Ovary (tissue), 7 donors: ENCODE measurements at regions not wholly inside any gene's neighbourhood (a gene's known extent, or its start where the extent isn't known, plus 50 kb on each side); places are given as distances from the start of the nearest gene placed in this dataset.

Experiments
- DNase-seq, 5 donors: peaks; one replicate each; pipeline ENCODE4 v3.0.0-alpha.2; 2019 to 2020
- H3K27ac ChIP-seq, 2 donors: fragments of 200-600 bp; one replicate each; pipeline versions ENCODE4 v1.5.1 to v1.8.0; 2019 to 2022
- H3K27me3 ChIP-seq: fragments of 200-600 bp; one replicate; pipeline ENCODE4 v1.8.0; 2022
- H3K36me3 ChIP-seq: fragments of 200-600 bp; sonication (generic); one replicate; pipeline ENCODE4 v1.5.1; 2019
- H3K4me1 ChIP-seq: one replicate; pipeline ENCODE4 v1.8.1; 2013; ENCODE audit warnings: mild to moderate bottlenecking, moderate library complexity; ENCODE audit not compliant: insufficient read depth
- H3K4me3 ChIP-seq: fragments of 200-600 bp; sonication (generic); one replicate; pipeline ENCODE4 v1.5.1; 2017
- H3K9me3 ChIP-seq, 2 donors: fragments of 200-600 bp in 1 of 2; sonication (generic) in 1 of 2; one replicate each; pipeline versions ENCODE4 v1.5.1 to v1.8.1; 2013 to 2019; ENCODE audit warnings: mild to moderate bottlenecking in 1 of 2, moderate library complexity in 1 of 2
- CTCF ChIP-seq, 3 donors: fragments of 450-650 bp in 2 of 3; fragments of 200-600 bp in 1 of 3; IDR thresholded peaks; one replicate each; pipeline versions ENCODE4 v1.5.1 to v1.8.0; 2016 to 2022; ENCODE audit warnings: antibody characterized with exemption in 3 of 3, mild to moderate bottlenecking in 1 of 3
- EP300 ChIP-seq: sonication (generic); formaldehyde crosslinking; IDR thresholded peaks from one replicate; pipeline ENCODE4 v1.6.1; 2017; ENCODE audit warnings: antibody characterized with exemption
- POLR2A ChIP-seq: fragments of 450-650 bp; IDR thresholded peaks from one replicate; pipeline ENCODE4 v1.6.1; 2017; ENCODE audit warnings: antibody characterized with exemption, mild to moderate bottlenecking, moderate library complexity
- WGBS, 3 donors: extraction: QIAGEN DNeasy Blood & Tissue Kit in 1 of 3; methylation state at CpG; one replicate each; pipeline versions ENCODE4 v1.1.5 to v1.1.7; 2013 to 2017; 5-methylcytosine and 5-hydroxymethylcytosine counted together
- intact Hi-C, 4 donors: fragments of 100-400 bp; cut with DNase I; formaldehyde crosslinking; loops; one replicate each; pipeline versions ENCODE4 v1.11.0 to v1.15.1; 2022 to 2023
- donor health status: DM: no; HTN: no; CAD: no; lungs with moderate emphysema.
- donor health status: DM: no; HTN: no; CAD: no.
- donor health status: Bipolar disorder and iron deficiency.
- donor health status: DM: no; HTN: no; CAD: no.
- donor health status: DM: yes; HTN: yes; CAD: no.

GRCh38 chr1:221947731-221948130 lies 205.8 kb upstream of the DUSP10 start:
- TF ChIP-seq POLR2A (no peak), EP300 (no peak), CTCF (IDR thresholded peaks at IDR 0.05) (no peak)
- no peak overlapping the region for H3K4me3 ChIP-seq

DNA sequence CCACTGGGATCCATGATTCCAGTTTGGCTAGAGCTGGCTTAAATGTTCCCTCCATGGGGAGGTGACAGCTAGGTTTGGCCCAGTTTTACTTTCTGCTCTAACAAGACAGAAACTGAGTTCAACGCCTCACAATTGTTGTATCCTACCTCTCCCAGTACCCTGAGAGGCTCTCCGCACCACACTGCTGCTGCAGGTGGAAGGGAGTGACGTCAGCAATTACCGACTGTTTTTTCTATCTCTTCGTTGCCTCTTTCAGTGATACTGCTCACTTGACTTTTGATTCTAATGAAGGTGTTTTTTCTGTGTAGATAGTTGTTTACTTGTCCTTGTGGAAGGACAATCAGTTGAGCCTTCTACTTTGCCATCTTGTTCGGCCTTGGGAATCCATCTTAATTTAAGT lies 204.9 kb upstream of the DUSP10 start:
- Histone ChIP-seq H3K9me3 (no peaks in the 10 kb centered on the region), H3K27me3 (no peaks in the 10 kb centered on the region), H3K36me3 (no peaks in the 10 kb centered on the region), H3K4me3 (no peak overlapping the region), H3K27ac (no peak overlapping the region), H3K4me1 (no peaks in the 10 kb centered on the region)
- no peak for DNase-seq
- WGBS, 3 donors: 77 to 95% (median 93%) methylated on average over 6 of the region's 6 CpGs
- intact Hi-C loops: no loop called here
- no peak for TF ChIP-seq CTCF (IDR thresholded peaks at IDR 0.05)
- TF ChIP-seq EP300: no peak
- no peak for TF ChIP-seq POLR2A

More at GRCh38 chr1:221947731-221948130, 205.8 kb upstream of the DUSP10 start:
- no peak overlapping the region for H3K27ac ChIP-seq
- no peaks in the 10 kb centered on the region for H3K27me3 ChIP-seq
- H3K36me3 ChIP-seq: no peaks in the 10 kb centered on the region
- intact Hi-C loops: no loop called here
- 61 to 86% (median 78%) methylated on average over 4 of the region's 4 CpGs for WGBS, 3 donors
- no peaks in the 10 kb centered on the region for H3K9me3 ChIP-seq
- no peak for DNase-seq
- H3K4me1 ChIP-seq: no peaks in the 10 kb centered on the region

GRCh38 chr1:221945669-221946068 lies 203.8 kb upstream of the DUSP10 start:
- no peaks in the 10 kb centered on the region for H3K36me3 ChIP-seq
- no peak overlapping the region for H3K4me3 ChIP-seq
- H3K9me3 ChIP-seq: no peaks in the 10 kb centered on the region
- H3K4me1 ChIP-seq: no peaks in the 10 kb centered on the region
- no peak for TF ChIP-seq CTCF (IDR thresholded peaks at IDR 0.05)
- no peaks in the 10 kb centered on the region for H3K27me3 ChIP-seq
- WGBS, 3 donors: 53 to 65% (median 57%) methylated on average over 1 of the region's 1 CpG
- intact Hi-C loops: no loop called here
- no peak overlapping the region for H3K27ac ChIP-seq
- DNase-seq: no peak

DNA sequence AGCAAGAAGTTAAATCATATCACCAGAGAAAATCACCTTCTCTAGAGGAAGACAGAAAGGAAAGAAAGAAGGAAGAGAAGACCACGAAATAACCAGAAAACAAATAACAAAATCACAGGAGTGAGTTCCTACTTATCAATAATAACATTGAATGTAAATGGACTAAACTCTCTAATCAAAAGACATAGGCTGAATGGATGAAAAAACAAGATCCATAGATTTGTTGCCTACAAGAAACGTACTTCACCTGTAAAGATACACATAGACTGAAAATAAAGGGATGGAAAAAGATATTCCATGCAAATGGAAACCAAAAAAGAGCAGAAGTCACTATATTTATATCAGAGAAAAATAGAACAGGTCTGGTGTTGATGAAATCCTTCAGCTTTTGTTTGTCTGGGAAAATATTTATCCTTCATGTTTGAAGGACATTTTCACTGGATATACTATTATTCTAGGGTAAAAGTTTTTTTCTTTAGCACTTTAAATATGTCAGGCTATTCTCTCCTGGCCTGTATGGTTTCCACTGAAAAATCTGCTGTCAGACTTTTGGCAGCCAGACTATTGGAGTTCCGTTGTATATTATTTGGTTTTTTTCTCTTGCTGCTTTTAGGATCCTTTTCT lies 202.5 kb upstream of the DUSP10 start:
- Histone ChIP-seq H3K4me1 (no peaks in the 10 kb centered on the region), H3K27me3 (no peaks in the 10 kb centered on the region), H3K9me3 (no peaks in the 10 kb centered on the region), H3K27ac (no peak overlapping the region), H3K4me3 (no peak overlapping the region), H3K36me3 (no peaks in the 10 kb centered on the region)
- TF ChIP-seq CTCF (IDR thresholded peaks at IDR 0.05) (no peak), EP300 (no peak), POLR2A (no peak)
- 63 to 65% (median 64%) methylated on average over 3 of the region's 3 CpGs for WGBS, 3 donors
- intact Hi-C loops: no loop called here
- no peak for DNase-seq
